ENCODE measurements at regions not wholly inside any gene's neighbourhood (a gene's known extent, or its start where the extent isn't known, plus 50 kb on each side); places are given as distances from the start of the nearest gene placed in this dataset.

GRCh38 chr5:4945296-4945695, 194.8 kb upstream of the ADAMTS16 start:
- ATAC-seq, result no peak
- no peak overlapping the region for H3K4me3 ChIP-seq (ENCODE audit: low read length)
- H3K27ac Mint-ChIP-seq, result no peak overlapping the region
- no peaks in the 10 kb centered on the region for H3K36me3 ChIP-seq (ENCODE audit: control insufficient read depth in 2 of 3, insufficient read depth in 3 of 3, low read length in 3 of 3)
- no peaks in the 10 kb centered on the region for H3K9me3 Mint-ChIP-seq
- H3K27me3 ChIP-seq (ENCODE audit: control insufficient read depth in 2 of 2, insufficient read depth in 2 of 2, low read length in 2 of 2), result no peaks in the 10 kb centered on the region
- no peaks in the 10 kb centered on the region for H3K9me3 ChIP-seq (ENCODE audit: control insufficient read depth in 2 of 3, low read length in 3 of 3)
- DNase-seq, result no peak
- no peaks in the 10 kb centered on the region for H3K4me1 Mint-ChIP-seq
- no peak overlapping the region for H3K27ac ChIP-seq (ENCODE audit: low read depth, low read length)
- H3K4me3 Mint-ChIP-seq, result no peak overlapping the region
- CTCF ChIA-PET, result no interaction called here
- H3K4me1 ChIP-seq (ENCODE audit: control insufficient read depth in 2 of 2, insufficient read depth in 2 of 2, low read length in 2 of 2), result no peaks in the 10 kb centered on the region
- intact Hi-C loops (cut with micrococcal nuclease), result no loop called here
- H3K36me3 Mint-ChIP-seq, result no peaks in the 10 kb centered on the region
- H3K27me3 Mint-ChIP-seq, result peaks cover 0 to 17% (median 0%) of the 10 kb centered on the region in 5 donors
- POLR2A ChIA-PET, result no interaction called here

- Histone ChIP-seq H3K4me3 (ENCODE audit: low read length) (no peak overlapping the region), H3K4me1 (ENCODE audit: control insufficient read depth in 2 of 2, insufficient read depth in 2 of 2, low read length in 2 of 2) (no peaks in the 10 kb centered on the region), H3K9me3 (ENCODE audit: control insufficient read depth in 2 of 3, low read length in 3 of 3) (no peaks in the 10 kb centered on the region), H3K36me3 (ENCODE audit: control insufficient read depth in 2 of 3, insufficient read depth in 3 of 3, low read length in 3 of 3) (no peaks in the 10 kb centered on the region), H3K27me3 (ENCODE audit: control insufficient read depth in 2 of 2, insufficient read depth in 2 of 2, low read length in 2 of 2) (no peaks in the 10 kb centered on the region), H3K27ac (ENCODE audit: low read depth, low read length) (no peak overlapping the region)
- ATAC-seq (no peak), DNase-seq (no peak)
- intact Hi-C loops (cut with micrococcal nuclease), result no loop called here
- H3K4me3 Mint-ChIP-seq, result no peak overlapping the region
- H3K27me3 Mint-ChIP-seq, result peaks cover 0 to 17% (median 0%) of the 10 kb centered on the region in 5 donors
- H3K9me3 Mint-ChIP-seq, result no peaks in the 10 kb centered on the region
- no peak overlapping the region for H3K27ac Mint-ChIP-seq
- ChIA-PET POLR2A (no interaction called here), CTCF (no interaction called here)
- no peaks in the 10 kb centered on the region for H3K4me1 Mint-ChIP-seq
- no peaks in the 10 kb centered on the region for H3K36me3 Mint-ChIP-seq
Measured at GRCh38 chr5:4947106-4947505, 193.0 kb upstream of the ADAMTS16 start.

GRCh38 chr5:4947893-4948536, 192.1 kb upstream of the ADAMTS16 start:
- H3K27me3 Mint-ChIP-seq, result peaks cover 0 to 12% (median 0%) of the 10 kb centered on the region in 5 donors
- H3K27ac Mint-ChIP-seq, result no peak overlapping the region
- no peaks in the 10 kb centered on the region for H3K36me3 ChIP-seq (ENCODE audit: control insufficient read depth in 2 of 3, insufficient read depth in 3 of 3, low read length in 3 of 3)
- DNase-seq, result no peak
- H3K4me3 Mint-ChIP-seq, result no peak overlapping the region
- H3K4me1 ChIP-seq (ENCODE audit: control insufficient read depth in 2 of 2, insufficient read depth in 2 of 2, low read length in 2 of 2), result no peaks in the 10 kb centered on the region
- no peaks in the 10 kb centered on the region for H3K4me1 Mint-ChIP-seq
- no peaks in the 10 kb centered on the region for H3K27me3 ChIP-seq (ENCODE audit: control insufficient read depth in 2 of 2, insufficient read depth in 2 of 2, low read length in 2 of 2)
- CTCF ChIA-PET, result no interaction called here
- no peaks in the 10 kb centered on the region for H3K9me3 ChIP-seq (ENCODE audit: control insufficient read depth in 2 of 3, low read length in 3 of 3)
- no peak for ATAC-seq
- H3K9me3 Mint-ChIP-seq, result no peaks in the 10 kb centered on the region
- H3K4me3 ChIP-seq (ENCODE audit: low read length), result no peak overlapping the region
- H3K36me3 Mint-ChIP-seq, result no peaks in the 10 kb centered on the region
- no peak overlapping the region for H3K27ac ChIP-seq (ENCODE audit: low read depth, low read length)
- POLR2A ChIA-PET, result no interaction called here
- intact Hi-C loops (cut with micrococcal nuclease), result no loop called here

GRCh38 chr5:4949108-4949507, 191.0 kb upstream of the ADAMTS16 start:
- Mint-ChIP-seq H3K36me3 (no peaks in the 10 kb centered on the region), H3K27ac (no peak overlapping the region), H3K9me3 (no peaks in the 10 kb centered on the region), H3K4me1 (no peaks in the 10 kb centered on the region), H3K27me3 (peaks cover 0 to 12% (median 0%) of the 10 kb centered on the region in 5 donors), H3K4me3 (no peak overlapping the region)
- ChIA-PET POLR2A (no interaction called here), CTCF (no interaction called here)
- H3K4me1 ChIP-seq (ENCODE audit: control insufficient read depth in 2 of 2, insufficient read depth in 2 of 2, low read length in 2 of 2), result no peaks in the 10 kb centered on the region
- H3K27me3 ChIP-seq (ENCODE audit: control insufficient read depth in 2 of 2, insufficient read depth in 2 of 2, low read length in 2 of 2), result no peaks in the 10 kb centered on the region
- no peak overlapping the region for H3K27ac ChIP-seq (ENCODE audit: low read depth, low read length)
- ATAC-seq (no peak), DNase-seq (no peak)
- intact Hi-C loops (cut with micrococcal nuclease), result no loop called here
- no peaks in the 10 kb centered on the region for H3K36me3 ChIP-seq (ENCODE audit: control insufficient read depth in 2 of 3, insufficient read depth in 3 of 3, low read length in 3 of 3)
- no peaks in the 10 kb centered on the region for H3K9me3 ChIP-seq (ENCODE audit: control insufficient read depth in 2 of 3, low read length in 3 of 3)
- no peak overlapping the region for H3K4me3 ChIP-seq (ENCODE audit: low read length)

- H3K36me3 Mint-ChIP-seq, result peaks cover 0 to 4% (median 0%) of the 10 kb centered on the region in 5 donors
- no peak for ATAC-seq
- H3K4me3 Mint-ChIP-seq, result no peak overlapping the region
- Histone ChIP-seq H3K36me3 (ENCODE audit: control insufficient read depth in 2 of 3, insufficient read depth in 3 of 3, low read length in 3 of 3) (no peaks in the 10 kb centered on the region), H3K9me3 (ENCODE audit: control insufficient read depth in 2 of 3, low read length in 3 of 3) (no peaks in the 10 kb centered on the region), H3K27me3 (ENCODE audit: control insufficient read depth in 2 of 2, insufficient read depth in 2 of 2, low read length in 2 of 2) (no peaks in the 10 kb centered on the region), H3K4me1 (ENCODE audit: control insufficient read depth in 2 of 2, insufficient read depth in 2 of 2, low read length in 2 of 2) (no peaks in the 10 kb centered on the region), H3K27ac (ENCODE audit: low read depth, low read length) (no peak overlapping the region), H3K4me3 (ENCODE audit: low read length) (no peak overlapping the region)
- peaks cover 0 to 14% (median 1%) of the 10 kb centered on the region in 11 donors for H3K9me3 Mint-ChIP-seq
- H3K27me3 Mint-ChIP-seq, result peaks cover 0 to 3% (median 0%) of the 10 kb centered on the region in 5 donors
- intact Hi-C loops (cut with micrococcal nuclease), result no loop called here
- H3K4me1 Mint-ChIP-seq, result no peaks in the 10 kb centered on the region
- H3K27ac Mint-ChIP-seq, result no peak overlapping the region
- no peak for DNase-seq
- POLR2A ChIA-PET, result no interaction called here
- CTCF ChIA-PET, result no interaction called here
Measured at GRCh38 chr5:4953576-4953975, 186.6 kb upstream of the ADAMTS16 start.

- ATAC-seq, result no peak
- Histone ChIP-seq H3K27me3 (ENCODE audit: control insufficient read depth in 2 of 2, insufficient read depth in 2 of 2, low read length in 2 of 2) (no peaks in the 10 kb centered on the region), H3K4me3 (ENCODE audit: low read length) (no peak overlapping the region), H3K27ac (ENCODE audit: low read depth, low read length) (no peak overlapping the region), H3K36me3 (ENCODE audit: control insufficient read depth in 2 of 3, insufficient read depth in 3 of 3, low read length in 3 of 3) (no peaks in the 10 kb centered on the region), H3K9me3 (ENCODE audit: control insufficient read depth in 2 of 3, low read length in 3 of 3) (no peaks in the 10 kb centered on the region), H3K4me1 (ENCODE audit: control insufficient read depth in 2 of 2, insufficient read depth in 2 of 2, low read length in 2 of 2) (no peaks in the 10 kb centered on the region)
- ChIA-PET POLR2A (no interaction called here), CTCF (no interaction called here)
- no peak for DNase-seq
- no peaks in the 10 kb centered on the region for H3K4me1 Mint-ChIP-seq
- H3K4me3 Mint-ChIP-seq, result no peak overlapping the region
- H3K36me3 Mint-ChIP-seq, result peaks cover 0 to 4% (median 0%) of the 10 kb centered on the region in 5 donors
- H3K27me3 Mint-ChIP-seq, result peaks cover 0 to 3% (median 0%) of the 10 kb centered on the region in 5 donors
- H3K27ac Mint-ChIP-seq, result no peak overlapping the region
- peaks cover 0 to 15% (median 1%) of the 10 kb centered on the region in 11 donors for H3K9me3 Mint-ChIP-seq
- intact Hi-C loops (cut with micrococcal nuclease), result no loop called here
Measured at GRCh38 chr5:4954048-4954447, 186.1 kb upstream of the ADAMTS16 start.

GRCh38 chr5:4963265-4963664, 176.9 kb upstream of the ADAMTS16 start:
- DNase-seq (no peak), ATAC-seq (no peak)
- H3K27me3 ChIP-seq (ENCODE audit: control insufficient read depth in 2 of 2, insufficient read depth in 2 of 2, low read length in 2 of 2), result no peaks in the 10 kb centered on the region
- Mint-ChIP-seq H3K9me3 (peaks cover 0 to 13% (median 0%) of the 10 kb centered on the region in 11 donors), H3K27ac (no peak overlapping the region), H3K27me3 (no peaks in the 10 kb centered on the region), H3K4me3 (no peak overlapping the region), H3K36me3 (no peaks in the 10 kb centered on the region), H3K4me1 (no peaks in the 10 kb centered on the region)
- H3K4me3 ChIP-seq (ENCODE audit: low read length), result no peak overlapping the region
- H3K27ac ChIP-seq (ENCODE audit: low read depth, low read length), result no peak overlapping the region
- H3K36me3 ChIP-seq (ENCODE audit: control insufficient read depth in 2 of 3, insufficient read depth in 3 of 3, low read length in 3 of 3), result no peaks in the 10 kb centered on the region
- no peaks in the 10 kb centered on the region for H3K4me1 ChIP-seq (ENCODE audit: control insufficient read depth in 2 of 2, insufficient read depth in 2 of 2, low read length in 2 of 2)
- POLR2A ChIA-PET, result no interaction called here
- H3K9me3 ChIP-seq (ENCODE audit: control insufficient read depth in 2 of 3, low read length in 3 of 3), result no peaks in the 10 kb centered on the region
- intact Hi-C loops (cut with micrococcal nuclease), result no loop called here
- CTCF ChIA-PET, result no interaction called here
